GM21360 (cell line): ENCODE measurements at regions not wholly inside any gene's neighbourhood (a gene's known extent, or its start where the extent isn't known, plus 50 kb on each side); places are given as distances from the start of the nearest gene placed in this dataset.

Experiments used
- ATAC-seq: cut with Tn5 transposase; IDR thresholded peaks from one replicate; pipeline ENCODE4 v1.9.1; 2021; ENCODE audit warnings: mild to moderate bottlenecking, moderate library complexity; ENCODE audit not compliant: unreplicated experiment

- no peak for ATAC-seq
These were observed 883.0 kb downstream of the TECRL start for GRCh38 chr4:63526251-63526650.

- ATAC-seq: no peak
These were observed 884.5 kb downstream of the TECRL start for GRCh38 chr4:63524764-63525163.

GRCh38 chr4:63505714-63506460 is 903.4 kb downstream of the TECRL start:
- no peak for ATAC-seq

- ATAC-seq: no peak
These were observed 916.0 kb downstream of the TECRL start for GRCh38 chr4:63493265-63493664.

GRCh38 chr4:63492515-63492914 is 916.7 kb downstream of the TECRL start:
- ATAC-seq: no peak

- ATAC-seq: no peak
These were observed 944.9 kb downstream of the TECRL start for GRCh38 chr4:63464393-63464792.

- ATAC-seq: no peak
These were observed 949.2 kb downstream of the TECRL start for GRCh38 chr4:63460075-63460474.

GRCh38 chr4:63459329-63459728 is 949.9 kb downstream of the TECRL start:
- no peak for ATAC-seq

- ATAC-seq: no peak
These were observed 951.2 kb downstream of the TECRL start for GRCh38 chr4:63458010-63458409.

GRCh38 chr4:63440236-63440635 is 969.0 kb downstream of the TECRL start:
- no peak for ATAC-seq

GRCh38 chr4:63430105-63430504 is 979.1 kb downstream of the TECRL start:
- ATAC-seq: no peak

GRCh38 chr4:63396269-63396668 is 1013.0 kb downstream of the TECRL start:
- no peak for ATAC-seq

GRCh38 chr4:63393544-63393943 is 1015.7 kb downstream of the TECRL start:
- no peak for ATAC-seq

GRCh38 chr4:63379750-63380522 is 1029.3 kb downstream of the TECRL start:
- ATAC-seq: no peak

GRCh38 chr4:63371001-63371400 is 1038.2 kb downstream of the TECRL start:
- ATAC-seq: no peak

GRCh38 chr4:63361628-63362027 is 1047.6 kb downstream of the TECRL start:
- ATAC-seq: no peak

- ATAC-seq: no peak
These were observed 1048.2 kb downstream of the TECRL start for GRCh38 chr4:63361066-63361465.

- no peak for ATAC-seq
These were observed 1059.6 kb downstream of the TECRL start for GRCh38 chr4:63349674-63350025.

- ATAC-seq: no peak
These were observed 1060.2 kb downstream of the TECRL start for GRCh38 chr4:63348735-63349673.

- no peak for ATAC-seq
These were observed 1084.1 kb downstream of the TECRL start for GRCh38 chr4:63325140-63325539.

- ATAC-seq: no peak
These were observed 1092.6 kb downstream of the TECRL start for GRCh38 chr4:63316633-63317032.
